ENCODE measurements at regions not wholly inside any gene's neighbourhood (a gene's known extent, or its start where the extent isn't known, plus 50 kb on each side); places are given as distances from the start of the nearest gene placed in this dataset.

DNA sequence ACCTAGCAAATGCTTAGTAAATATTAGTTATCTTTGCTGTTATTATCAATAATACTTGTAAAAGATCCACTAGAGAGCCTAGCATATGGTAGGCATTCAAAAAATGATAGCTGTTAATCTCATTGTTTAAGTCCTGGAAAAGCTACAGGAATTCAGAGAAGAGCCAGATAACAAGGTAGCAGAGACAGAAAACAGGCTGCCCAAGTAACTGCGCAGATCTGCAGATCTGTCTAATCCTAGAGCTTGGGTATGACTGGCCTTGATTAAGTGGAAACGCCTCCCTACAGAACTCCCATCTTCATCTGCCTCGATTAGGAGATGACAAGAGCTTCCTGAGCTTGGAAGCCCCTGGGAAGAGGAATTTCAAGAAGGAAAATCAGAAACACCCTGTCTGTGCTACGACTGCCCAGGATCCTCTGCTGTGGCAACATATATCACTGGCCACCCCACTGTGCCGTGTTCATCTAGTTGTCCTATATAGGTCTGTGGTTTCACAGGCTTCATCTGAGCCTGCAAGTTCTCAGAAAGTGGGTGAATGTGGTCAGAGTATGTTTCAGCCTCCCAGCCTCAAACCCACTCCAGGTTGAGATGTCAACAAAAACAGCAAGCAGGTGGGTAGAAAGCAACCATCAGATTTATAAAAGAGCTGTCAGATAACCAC lies 151.5 kb upstream of the PKDCC start (continued):
- TF ChIP-seq ZFP36 (IDR thresholded peaks at IDR 0.05; ENCODE audit: borderline replicate concordance, partially characterized antibody) (no peak), MYC (IDR thresholded peaks at IDR 0.05; ENCODE audit: borderline replicate concordance, low read length) (no peak), KDM5A (IDR thresholded peaks at IDR 0.05) (no peak), HMGXB4 (CRISPR knock-in tag; IDR thresholded peaks at IDR 0.05; ENCODE audit: borderline replicate concordance) (no peak), POLR2A (IDR thresholded peaks at IDR 0.05; ENCODE audit: low read length) (no peak)
- TF ChIP-seq, protein P1, sequence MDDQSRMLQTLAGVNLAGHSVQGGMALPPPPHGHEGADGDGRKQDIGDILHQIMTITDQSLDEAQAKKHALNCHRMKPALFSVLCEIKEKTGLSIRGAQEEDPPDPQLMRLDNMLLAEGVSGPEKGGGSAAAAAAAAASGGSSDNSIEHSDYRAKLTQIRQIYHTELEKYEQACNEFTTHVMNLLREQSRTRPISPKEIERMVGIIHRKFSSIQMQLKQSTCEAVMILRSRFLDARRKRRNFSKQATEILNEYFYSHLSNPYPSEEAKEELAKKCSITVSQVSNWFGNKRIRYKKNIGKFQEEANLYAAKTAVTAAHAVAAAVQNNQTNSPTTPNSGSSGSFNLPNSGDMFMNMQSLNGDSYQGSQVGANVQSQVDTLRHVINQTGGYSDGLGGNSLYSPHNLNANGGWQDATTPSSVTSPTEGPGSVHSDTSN (IDR thresholded peaks at IDR 0.05), result no peak

- no peak for TF ChIP-seq HEYL (CRISPR knock-in tag; IDR thresholded peaks at IDR 0.05)
- no peak for TF ChIP-seq CHD2 (IDR thresholded peaks at IDR 0.05; ENCODE audit: low read length, partially characterized antibody)
- no peak for TF ChIP-seq FOSL2 (IDR thresholded peaks at IDR 0.05)
- no peak for TF ChIP-seq FOSL2 (CRISPR knock-in tag; IDR thresholded peaks at IDR 0.05)
- no peak for TF ChIP-seq HOXA7 (CRISPR knock-in tag; IDR thresholded peaks at IDR 0.05)
- no peak for TF ChIP-seq SMC3 (IDR thresholded peaks at IDR 0.05)
- no peak for TF ChIP-seq EP300 (IDR thresholded peaks at IDR 0.05)
- no peak for TF ChIP-seq RAD21 (conservative IDR thresholded peaks at IDR 0.05 in 1 of 2, IDR thresholded peaks at IDR 0.05 in 1 of 2)
- TF ChIP-seq, protein P2, sequence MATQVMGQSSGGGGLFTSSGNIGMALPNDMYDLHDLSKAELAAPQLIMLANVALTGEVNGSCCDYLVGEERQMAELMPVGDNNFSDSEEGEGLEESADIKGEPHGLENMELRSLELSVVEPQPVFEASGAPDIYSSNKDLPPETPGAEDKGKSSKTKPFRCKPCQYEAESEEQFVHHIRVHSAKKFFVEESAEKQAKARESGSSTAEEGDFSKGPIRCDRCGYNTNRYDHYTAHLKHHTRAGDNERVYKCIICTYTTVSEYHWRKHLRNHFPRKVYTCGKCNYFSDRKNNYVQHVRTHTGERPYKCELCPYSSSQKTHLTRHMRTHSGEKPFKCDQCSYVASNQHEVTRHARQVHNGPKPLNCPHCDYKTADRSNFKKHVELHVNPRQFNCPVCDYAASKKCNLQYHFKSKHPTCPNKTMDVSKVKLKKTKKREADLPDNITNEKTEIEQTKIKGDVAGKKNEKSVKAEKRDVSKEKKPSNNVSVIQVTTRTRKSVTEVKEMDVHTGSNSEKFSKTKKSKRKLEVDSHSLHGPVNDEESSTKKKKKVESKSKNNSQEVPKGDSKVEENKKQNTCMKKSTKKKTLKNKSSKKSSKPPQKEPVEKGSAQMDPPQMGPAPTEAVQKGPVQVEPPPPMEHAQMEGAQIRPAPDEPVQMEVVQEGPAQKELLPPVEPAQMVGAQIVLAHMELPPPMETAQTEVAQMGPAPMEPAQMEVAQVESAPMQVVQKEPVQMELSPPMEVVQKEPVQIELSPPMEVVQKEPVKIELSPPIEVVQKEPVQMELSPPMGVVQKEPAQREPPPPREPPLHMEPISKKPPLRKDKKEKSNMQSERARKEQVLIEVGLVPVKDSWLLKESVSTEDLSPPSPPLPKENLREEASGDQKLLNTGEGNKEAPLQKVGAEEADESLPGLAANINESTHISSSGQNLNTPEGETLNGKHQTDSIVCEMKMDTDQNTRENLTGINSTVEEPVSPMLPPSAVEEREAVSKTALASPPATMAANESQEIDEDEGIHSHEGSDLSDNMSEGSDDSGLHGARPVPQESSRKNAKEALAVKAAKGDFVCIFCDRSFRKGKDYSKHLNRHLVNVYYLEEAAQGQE (IDR thresholded peaks at IDR 0.05), result no peak
- no peak for TF ChIP-seq HMGXB4 (CRISPR knock-in tag; IDR thresholded peaks at IDR 0.05; ENCODE audit: borderline replicate concordance)
- no peak for TF ChIP-seq JUN (IDR thresholded peaks at IDR 0.05)
- no peak for TF ChIP-seq ZSCAN20 (CRISPR knock-in tag; IDR thresholded peaks at IDR 0.05)
- TF ChIP-seq EHMT2 (IDR thresholded peaks at IDR 0.05; ENCODE audit: low read depth), result no peak
- TF ChIP-seq PHF8 (IDR thresholded peaks at IDR 0.05; ENCODE audit: borderline replicate concordance, low read depth), result no peak
- TF ChIP-seq CEBPB (IDR thresholded peaks at IDR 0.05), result no peak
- no peak for TF ChIP-seq POLR2A (IDR thresholded peaks at IDR 0.05; ENCODE audit: low read length)
- TF ChIP-seq HDAC2 (IDR thresholded peaks at IDR 0.05), result no peak
- no peak for TF ChIP-seq ZC3H11A (IDR thresholded peaks at IDR 0.05)
- no peak for TF ChIP-seq SREBF2 (IDR thresholded peaks at IDR 0.05)
- TF ChIP-seq BHLHE40 (IDR thresholded peaks at IDR 0.05; ENCODE audit: low read depth, low read length), result no peak
- no peak for TF ChIP-seq KDM5A (IDR thresholded peaks at IDR 0.05)
- 79% methylated on average over 2 of the region's 2 CpGs for WGBS (ENCODE audit: missing lambda C conversion rate)
- DNase-seq (ENCODE audit: low read depth in 1 of 2, low spot score in 1 of 2) (no peak), ATAC-seq (no peak), FAIRE-seq (no peak)
- Histone ChIP-seq H3K9me3 (no peaks in the 10 kb centered on the region; the same call in 2 of the 3 replicates), H3K27ac (no peak overlapping the region), H3K4me3 (no peak overlapping the region), H3K4me1 (peaks cover 10% of the 10 kb centered on the region; the same call in 1 of the 3 replicates), H3K4me2 (no peak overlapping the region)
- CTCF ChIA-PET, result interaction anchor here (1.0 to 7.8 kb wide), 3 partner anchors 20 to 187 kb away, joined by 3 to 42 read pairs (median 23); no protein-coding TSS in a partner anchor
- POLR2A ChIA-PET, result no interaction called here
Observed at GRCh38 chr2:41899189-41899588, 148.6 kb upstream of the PKDCC start.

Data from A549 (cell line).